ENCODE measurements at regions not wholly inside any gene's neighbourhood (a gene's known extent, or its start where the extent isn't known, plus 50 kb on each side); places are given as distances from the start of the nearest gene placed in this dataset.

GRCh38 chr9:129363216-129363873, 185.3 kb upstream of the IER5L start:
- H3K4me3 ChIP-seq, result no peak overlapping the region
- no peaks in the 10 kb centered on the region for H3K36me3 ChIP-seq
- peaks cover 0 to 7% (median 0%) of the 10 kb centered on the region in 4 donors for H3K4me1 ChIP-seq
- intact Hi-C loops (cut with DNase I; ENCODE audit: low total_unique reads), result no loop called here
- no peaks in the 10 kb centered on the region for H3K9me3 ChIP-seq
- no peaks in the 10 kb centered on the region for H3K27me3 ChIP-seq
- no peak for TF ChIP-seq CTCF (IDR thresholded peaks at IDR 0.05)
- no peak overlapping the region for H3K27ac ChIP-seq
- DNase-seq, result no peak

GRCh38 chr9:129362287-129363000, 184.4 kb upstream of the IER5L start:
- no peak overlapping the region for H3K27ac ChIP-seq
- H3K4me1 ChIP-seq, result peaks cover 0 to 7% (median 0%) of the 10 kb centered on the region in 4 donors
- no peak for TF ChIP-seq CTCF (IDR thresholded peaks at IDR 0.05)
- no peak for DNase-seq
- H3K36me3 ChIP-seq, result no peaks in the 10 kb centered on the region
- H3K9me3 ChIP-seq, result no peaks in the 10 kb centered on the region
- intact Hi-C loops (cut with DNase I; ENCODE audit: low total_unique reads), result no loop called here
- no peak overlapping the region for H3K4me3 ChIP-seq
- H3K27me3 ChIP-seq, result no peaks in the 10 kb centered on the region

GRCh38 chr9:129361196-129361595, 183.1 kb upstream of the IER5L start:
- H3K36me3 ChIP-seq, result no peaks in the 10 kb centered on the region
- H3K9me3 ChIP-seq, result peaks cover 0 to 2% (median 0%) of the 10 kb centered on the region in 3 donors
- H3K4me3 ChIP-seq, result no peak overlapping the region
- DNase-seq, result no peak
- H3K27ac ChIP-seq, result no peak overlapping the region
- intact Hi-C loops (cut with DNase I; ENCODE audit: low total_unique reads), result no loop called here
- TF ChIP-seq CTCF (IDR thresholded peaks at IDR 0.05), result no peak
- H3K27me3 ChIP-seq, result no peaks in the 10 kb centered on the region
- peaks cover 0 to 7% (median 0%) of the 10 kb centered on the region in 4 donors for H3K4me1 ChIP-seq

- Histone ChIP-seq H3K36me3 (peaks cover 0 to 8% (median 0%) of the 10 kb centered on the region in 3 donors), H3K4me3 (no peak overlapping the region), H3K4me1 (peaks cover 0 to 7% (median 0%) of the 10 kb centered on the region in 4 donors), H3K27me3 (no peaks in the 10 kb centered on the region), H3K9me3 (peaks cover 0 to 14% (median 9%) of the 10 kb centered on the region in 3 donors), H3K27ac (no peak overlapping the region)
- intact Hi-C loops (cut with DNase I; ENCODE audit: low total_unique reads), result no loop called here
- DNase-seq, result no peak
- no peak for TF ChIP-seq CTCF (IDR thresholded peaks at IDR 0.05)
Observed at GRCh38 chr9:129359916-129360536, 182.0 kb upstream of the IER5L start.

GRCh38 chr9:129359162-129359811, 181.2 kb upstream of the IER5L start:
- no peak for DNase-seq
- H3K4me1 ChIP-seq, result peaks cover 0 to 7% (median 0%) of the 10 kb centered on the region in 4 donors
- peaks cover 0 to 14% (median 10%) of the 10 kb centered on the region in 3 donors for H3K9me3 ChIP-seq
- no peaks in the 10 kb centered on the region for H3K27me3 ChIP-seq
- no peak overlapping the region for H3K4me3 ChIP-seq
- H3K27ac ChIP-seq, result no peak overlapping the region
- TF ChIP-seq CTCF (IDR thresholded peaks at IDR 0.05), result no peak
- intact Hi-C loops (cut with DNase I; ENCODE audit: low total_unique reads), result no loop called here
- H3K36me3 ChIP-seq, result peaks cover 0 to 8% (median 0%) of the 10 kb centered on the region in 3 donors

Measured in tibial artery (tissue), 4 donors.